H9 (cell line): ENCODE measurements at regions not wholly inside any gene's neighbourhood (a gene's known extent, or its start where the extent isn't known, plus 50 kb on each side); places are given as distances from the start of the nearest gene placed in this dataset.

Experiments
- DNase-seq: peaks from one replicate; pipeline ENCODE4 v3.0.0-alpha.2; 2017
- H2AFZ ChIP-seq: one replicate; pipeline ENCODE4 v1.6.1; 2013; ENCODE audit warnings: mild to moderate bottlenecking, low read length, control low read depth, moderate library complexity
- H2AK5ac ChIP-seq: 2 replicates; pipeline ENCODE4 v1.6.1; 2013; ENCODE audit warnings: low read length, control low read depth, mixed read lengths; ENCODE audit not compliant: insufficient read length
- H2BK120ac ChIP-seq: one replicate; pipeline ENCODE4 v1.6.1; 2013; ENCODE audit warnings: low read depth, mild to moderate bottlenecking, low read length, control low read depth, inconsistent platforms; ENCODE audit not compliant: poor library complexity, severe bottlenecking
- H2BK12ac ChIP-seq: 2 replicates; pipeline ENCODE4 v1.6.1; 2013; ENCODE audit warnings: low read length, control low read depth, mixed read lengths, low read depth; ENCODE audit not compliant: insufficient read length
- H2BK15ac ChIP-seq: 2 replicates; pipeline ENCODE4 v1.6.1; 2013; ENCODE audit warnings: low read depth, low read length, control low read depth
- H2BK20ac ChIP-seq: one replicate; pipeline ENCODE4 v1.6.1; 2013; ENCODE audit warnings: low read depth, mild to moderate bottlenecking, low read length, control low read depth, inconsistent platforms; ENCODE audit not compliant: poor library complexity, severe bottlenecking
- H2BK5ac ChIP-seq: 2 replicates; pipeline ENCODE4 v1.6.1; 2013; ENCODE audit warnings: low read length, control low read depth, mixed read lengths; ENCODE audit not compliant: insufficient read length
- H3K14ac ChIP-seq: 2 replicates; pipeline ENCODE4 v1.6.1; 2013; ENCODE audit warnings: low read length, control low read depth; ENCODE audit not compliant: insufficient read depth
- H3K18ac ChIP-seq: 2 replicates; pipeline ENCODE4 v1.6.1; 2013; ENCODE audit warnings: low read depth, mild to moderate bottlenecking, mixed read lengths, low read length, control low read depth; ENCODE audit not compliant: insufficient read length
- H3K23ac ChIP-seq: 2 replicates; pipeline ENCODE4 v1.6.1; 2013; ENCODE audit warnings: low read length, control low read depth, mixed read lengths, low read depth; ENCODE audit not compliant: insufficient read length
- H3K23me2 ChIP-seq: 2 replicates; pipeline ENCODE4 v1.6.1; 2013; ENCODE audit warnings: low read depth, mild to moderate bottlenecking, mixed read lengths, low read length, control low read depth; ENCODE audit not compliant: insufficient read length, poor library complexity, severe bottlenecking
- H3K27ac ChIP-seq: 2 replicates; pipeline ENCODE4 v1.5.1; 2013; ENCODE audit warnings: low read length, control low read depth, mixed read lengths, low read depth; ENCODE audit not compliant: insufficient read length
- H3K27me3 ChIP-seq: 2 replicates; pipeline ENCODE4 v1.6.1; 2013; ENCODE audit warnings: low read length, control low read depth, inconsistent platforms; ENCODE audit not compliant: insufficient read depth
- H3K4ac ChIP-seq: 2 replicates; pipeline ENCODE4 v1.6.1; 2013; ENCODE audit warnings: low read depth, mild to moderate bottlenecking, control low read depth, inconsistent platforms, low read length, moderate library complexity
- H3K4me1 ChIP-seq: 2 replicates; pipeline ENCODE4 v1.6.1; 2013; ENCODE audit warnings: low read length, control low read depth, inconsistent platforms; ENCODE audit not compliant: insufficient read depth
- H3K4me2 ChIP-seq: 2 replicates; pipeline ENCODE4 v1.6.1; 2013; ENCODE audit warnings: low read length, control low read depth, mixed read lengths; ENCODE audit not compliant: insufficient read length, insufficient read depth
- H3K56ac ChIP-seq: 2 replicates; pipeline ENCODE4 v1.6.1; 2013; ENCODE audit warnings: low read depth, mild to moderate bottlenecking, mixed read lengths, low read length, control low read depth; ENCODE audit not compliant: insufficient read length
- H3K79me1 ChIP-seq: 2 replicates; pipeline ENCODE4 v1.6.1; 2013; ENCODE audit warnings: low read depth, mild to moderate bottlenecking, moderate library complexity, low read length, control low read depth, inconsistent platforms; ENCODE audit not compliant: insufficient read depth, poor library complexity, severe bottlenecking
- H3K79me2 ChIP-seq: 2 replicates; pipeline ENCODE4 v1.6.1; 2013; ENCODE audit warnings: low read length, control low read depth, inconsistent platforms; ENCODE audit not compliant: insufficient read depth
- H3K9ac ChIP-seq: 2 replicates; pipeline ENCODE4 v1.6.1; 2013; ENCODE audit warnings: low read length, control low read depth, mixed read lengths; ENCODE audit not compliant: insufficient read length; ENCODE audit errors: extremely low read depth
- H3K9me3 ChIP-seq: one replicate; pipeline ENCODE4 v1.6.1; 2013; ENCODE audit warnings: low read depth, low read length, inconsistent platforms; ENCODE audit not compliant: control insufficient read depth
- H3T11ph ChIP-seq: one replicate; pipeline ENCODE4 v1.6.1; 2013; ENCODE audit warnings: mild to moderate bottlenecking, low read length, control low read depth, inconsistent platforms
- H4K20me1 ChIP-seq: one replicate; pipeline ENCODE4 v1.6.1; 2013; ENCODE audit not compliant: control insufficient read depth, insufficient read length, insufficient read depth
- H4K5ac ChIP-seq: 2 replicates; pipeline ENCODE4 v1.6.1; 2013; ENCODE audit warnings: low read depth, mild to moderate bottlenecking, mixed read lengths, low read length, control low read depth; ENCODE audit not compliant: insufficient read length
- H4K8ac ChIP-seq: replicated peaks from 2 replicates; pipeline ENCODE4 v1.6.1; 2013; ENCODE audit warnings: low read length, control low read depth, mixed read lengths, low read depth; ENCODE audit not compliant: insufficient read length
- H4K91ac ChIP-seq: 2 replicates; pipeline ENCODE4 v1.6.1; 2013; ENCODE audit warnings: low read depth, mild to moderate bottlenecking, moderate library complexity, mixed read lengths, low read length, control low read depth; ENCODE audit not compliant: insufficient read length
- H3K27ac Mint-ChIP-seq, 3 experiments: 2 replicates in 2 of 3; 3 replicates in 1 of 3; pipeline ENCODE4 v1.8.0; 2020 to 2021; ENCODE audit warnings: mixed read lengths in 3 of 3, mild to moderate bottlenecking in 1 of 3, moderate library complexity in 1 of 3
- H3K27me3 Mint-ChIP-seq: 2 replicates; pipeline ENCODE4 v1.8.0; 2021; ENCODE audit warnings: low read depth, mild to moderate bottlenecking, moderate library complexity, mixed read lengths
- H3K36me3 Mint-ChIP-seq, 3 experiments: 2 replicates in 2 of 3; 3 replicates in 1 of 3; pipeline ENCODE4 v1.8.0; 2020 to 2021; ENCODE audit warnings: low read depth in 3 of 3, mixed read lengths in 3 of 3; ENCODE audit not compliant: insufficient read depth in 1 of 3
- H3K4me1 Mint-ChIP-seq, 2 experiments: 2 replicates each; pipeline ENCODE4 v1.8.0; 2020; ENCODE audit warnings: mixed read lengths in 2 of 2
- H3K4me3 Mint-ChIP-seq, 2 experiments: 2 replicates in 1 of 2; 3 replicates in 1 of 2; pipeline ENCODE4 v1.8.0; 2020 to 2021; ENCODE audit warnings: mild to moderate bottlenecking in 2 of 2, mixed read lengths in 2 of 2, moderate library complexity in 1 of 2
- H3K9me3 Mint-ChIP-seq, 2 experiments: 2 replicates in 1 of 2; 3 replicates in 1 of 2; pipeline ENCODE4 v1.8.0; 2020; ENCODE audit warnings: mild to moderate bottlenecking in 2 of 2, mixed read lengths in 2 of 2, moderate library complexity in 1 of 2
- CTCF ChIP-seq: fragments of 200-600 bp; sonication (generic); conservative IDR thresholded peaks from 3 replicates; pipeline ENCODE4 v1.8.0; 2021; ENCODE audit warnings: antibody characterized with exemption, mild to moderate bottlenecking
- WGBS: extraction: QIAGEN DNeasy Blood & Tissue Kit; methylation state at CpG from one replicate; pipeline ENCODE4 v1.1.7; 2013; ENCODE audit warnings: missing lambda C conversion rate, low lambda C conversion rate, mixed read lengths; ENCODE audit not compliant: insufficient read length; ENCODE audit errors: extremely low coverage; 5-methylcytosine and 5-hydroxymethylcytosine counted together

- Mint-ChIP-seq H3K27me3 (peaks cover 60% of the 10 kb centered on the region), H3K36me3 (peaks cover 0 to 2% (median 0%) of the 10 kb centered on the region in 3 experiments; a peak in 2 of 7 replicates), H3K9me3 (no peaks in the 10 kb centered on the region), H3K27ac (no peak overlapping the region; a peak in 1 of 7 replicates), H3K4me3 (no peak overlapping the region), H3K4me1 (peaks cover 8 to 10% of the 10 kb centered on the region in 2 experiments)
- no peak overlapping the region for H4K5ac ChIP-seq
- no peaks in the 10 kb centered on the region for H3K23me2 ChIP-seq
- H3K56ac ChIP-seq, result no peak overlapping the region
- no peaks in the 10 kb centered on the region; the same call in 1 of the 2 replicates for H3K27me3 ChIP-seq
- H3K14ac ChIP-seq, result no peak overlapping the region
- no peak overlapping the region for H2BK20ac ChIP-seq
- H4K91ac ChIP-seq, result no peak overlapping the region
- H2BK12ac ChIP-seq, result no peak overlapping the region
- no peak overlapping the region for H2AK5ac ChIP-seq
- no peak overlapping the region for H3K9ac ChIP-seq
- no peak overlapping the region for H2AFZ ChIP-seq
- DNase-seq, result no peak
- H2BK15ac ChIP-seq, result no peak overlapping the region
- no peaks in the 10 kb centered on the region for H3K9me3 ChIP-seq
- H3K4me2 ChIP-seq, result no peak overlapping the region
- H3K4me1 ChIP-seq, result no peaks in the 10 kb centered on the region; the same call in 1 of the 2 replicates
- no peak overlapping the region for H2BK120ac ChIP-seq
- H3K23ac ChIP-seq, result no peak overlapping the region
- TF ChIP-seq CTCF, result no peak
- H3K79me1 ChIP-seq, result no peaks in the 10 kb centered on the region
- H2BK5ac ChIP-seq, result no peak overlapping the region
- no peak overlapping the region for H3K18ac ChIP-seq
- no peaks in the 10 kb centered on the region for H3K79me2 ChIP-seq
- H3K27ac ChIP-seq, result no peak overlapping the region
- no CpG with 5 or more reads among the region's 5 CpGs for WGBS
- no peak overlapping the region for H3T11ph ChIP-seq
- no peak overlapping the region for H3K4ac ChIP-seq
- no peaks in the 10 kb centered on the region for H4K20me1 ChIP-seq
- no peak overlapping the region for H4K8ac ChIP-seq
Measured at GRCh38 chr14:76324133-76324532, 51.8 kb upstream of the ESRRB start.
